ENCODE measurements at regions not wholly inside any gene's neighbourhood (a gene's known extent, or its start where the extent isn't known, plus 50 kb on each side); places are given as distances from the start of the nearest gene placed in this dataset.

- TF ChIP-seq CTCF (conservative IDR thresholded peaks at IDR 0.05 in 1 of 2, IDR thresholded peaks at IDR 0.05 in 1 of 2; ENCODE audit: extremely low read depth in 1 of 2, insufficient read depth in 1 of 2, low read depth in 1 of 2, low read length in 2 of 2) (no peak), EZH2 (IDR thresholded peaks at IDR 0.05; ENCODE audit: borderline replicate concordance, low read length) (no peak)
These were observed 307.3 kb upstream of the ZNF32 start for GRCh38 chr10:43955978-43956377.
